ENCODE measurements at regions not wholly inside any gene's neighbourhood (a gene's known extent, or its start where the extent isn't known, plus 50 kb on each side); places are given as distances from the start of the nearest gene placed in this dataset.
A peak's percentile ranks its signal among the peaks of the same experiment; 100 is the strongest.

DNA sequence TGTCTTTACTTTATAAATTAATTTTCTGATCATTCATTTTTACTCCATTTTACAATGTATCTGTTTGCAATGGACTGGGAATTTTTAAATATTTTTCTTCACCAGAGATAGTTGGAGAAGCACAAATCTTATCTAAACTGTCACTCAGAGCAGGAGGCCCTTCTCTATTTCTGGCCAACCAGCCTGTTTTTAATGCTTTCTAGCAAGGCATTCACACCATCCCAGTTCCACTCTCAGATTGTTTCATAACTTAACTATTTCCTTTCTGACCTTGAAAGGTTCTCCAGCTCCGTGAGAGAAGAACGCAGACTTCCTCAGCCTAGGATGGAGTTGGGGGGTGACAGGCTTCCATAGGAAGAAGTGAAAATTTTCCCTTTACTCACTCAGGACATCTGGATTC is 155.8 kb downstream of the SKIDA1 start:
- TF ChIP-seq POLR2AphosphoS5 (IDR thresholded peaks at IDR 0.05; ENCODE audit: low read depth, low read length) (no peak), TAF1 (IDR thresholded peaks at IDR 0.05; ENCODE audit: borderline replicate concordance, insufficient read depth, low read length) (no peak)
- TF ChIP-seq, protein P1, sequence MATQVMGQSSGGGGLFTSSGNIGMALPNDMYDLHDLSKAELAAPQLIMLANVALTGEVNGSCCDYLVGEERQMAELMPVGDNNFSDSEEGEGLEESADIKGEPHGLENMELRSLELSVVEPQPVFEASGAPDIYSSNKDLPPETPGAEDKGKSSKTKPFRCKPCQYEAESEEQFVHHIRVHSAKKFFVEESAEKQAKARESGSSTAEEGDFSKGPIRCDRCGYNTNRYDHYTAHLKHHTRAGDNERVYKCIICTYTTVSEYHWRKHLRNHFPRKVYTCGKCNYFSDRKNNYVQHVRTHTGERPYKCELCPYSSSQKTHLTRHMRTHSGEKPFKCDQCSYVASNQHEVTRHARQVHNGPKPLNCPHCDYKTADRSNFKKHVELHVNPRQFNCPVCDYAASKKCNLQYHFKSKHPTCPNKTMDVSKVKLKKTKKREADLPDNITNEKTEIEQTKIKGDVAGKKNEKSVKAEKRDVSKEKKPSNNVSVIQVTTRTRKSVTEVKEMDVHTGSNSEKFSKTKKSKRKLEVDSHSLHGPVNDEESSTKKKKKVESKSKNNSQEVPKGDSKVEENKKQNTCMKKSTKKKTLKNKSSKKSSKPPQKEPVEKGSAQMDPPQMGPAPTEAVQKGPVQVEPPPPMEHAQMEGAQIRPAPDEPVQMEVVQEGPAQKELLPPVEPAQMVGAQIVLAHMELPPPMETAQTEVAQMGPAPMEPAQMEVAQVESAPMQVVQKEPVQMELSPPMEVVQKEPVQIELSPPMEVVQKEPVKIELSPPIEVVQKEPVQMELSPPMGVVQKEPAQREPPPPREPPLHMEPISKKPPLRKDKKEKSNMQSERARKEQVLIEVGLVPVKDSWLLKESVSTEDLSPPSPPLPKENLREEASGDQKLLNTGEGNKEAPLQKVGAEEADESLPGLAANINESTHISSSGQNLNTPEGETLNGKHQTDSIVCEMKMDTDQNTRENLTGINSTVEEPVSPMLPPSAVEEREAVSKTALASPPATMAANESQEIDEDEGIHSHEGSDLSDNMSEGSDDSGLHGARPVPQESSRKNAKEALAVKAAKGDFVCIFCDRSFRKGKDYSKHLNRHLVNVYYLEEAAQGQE (IDR thresholded peaks at IDR 0.05; ENCODE audit: insufficient read depth in 1 of 2, low read depth in 2 of 2, low read length in 2 of 2) = no peak

DNA sequence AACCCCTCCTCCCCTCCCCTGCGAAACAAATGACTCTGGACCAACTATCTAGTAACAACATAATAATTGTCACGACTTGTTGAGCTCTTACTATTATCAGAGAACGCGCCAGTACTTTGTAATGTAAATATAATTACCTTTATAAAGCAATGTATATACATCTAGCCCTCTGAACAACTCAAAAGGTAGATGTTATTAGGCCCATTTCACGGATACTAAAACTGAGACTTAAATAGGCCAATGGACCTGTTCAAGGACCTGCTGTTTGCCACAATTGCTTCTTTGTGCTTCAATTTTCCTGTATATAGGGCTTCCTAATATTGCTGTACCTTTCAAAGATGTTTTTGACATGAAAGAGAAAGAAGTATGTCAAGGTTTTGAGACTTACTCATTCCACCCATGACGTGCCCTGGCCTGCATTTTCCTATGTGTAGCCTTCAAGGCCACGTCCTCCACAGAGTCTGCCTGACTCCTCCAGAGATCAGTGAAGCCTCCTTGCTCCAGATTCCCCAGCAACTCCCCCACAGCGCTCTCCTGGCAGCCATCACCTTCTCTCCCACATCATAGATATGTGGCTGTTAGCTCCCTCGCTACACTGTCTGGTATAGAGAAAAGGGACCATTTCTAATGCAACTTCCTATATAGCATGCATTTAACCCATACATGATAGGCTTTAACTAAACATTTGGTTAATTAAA is 156.6 kb downstream of the SKIDA1 start:
- TF ChIP-seq TAF1 (IDR thresholded peaks at IDR 0.05; ENCODE audit: borderline replicate concordance, insufficient read depth, low read length) (no peak), SIN3A (IDR thresholded peaks at IDR 0.05; ENCODE audit: borderline replicate concordance, insufficient read depth, low read length) (no peak), POLR2AphosphoS5 (IDR thresholded peaks at IDR 0.05; ENCODE audit: low read depth, low read length) (no peak), FOXP2 (optimal IDR thresholded peaks at IDR 0.05; ENCODE audit: borderline replicate concordance, extremely low read depth, extremely low read length, insufficient read depth) (no peak)
- TF ChIP-seq, protein P1 (IDR thresholded peaks at IDR 0.05; ENCODE audit: insufficient read depth in 1 of 2, low read depth in 2 of 2, low read length in 2 of 2) = no peak

DNA sequence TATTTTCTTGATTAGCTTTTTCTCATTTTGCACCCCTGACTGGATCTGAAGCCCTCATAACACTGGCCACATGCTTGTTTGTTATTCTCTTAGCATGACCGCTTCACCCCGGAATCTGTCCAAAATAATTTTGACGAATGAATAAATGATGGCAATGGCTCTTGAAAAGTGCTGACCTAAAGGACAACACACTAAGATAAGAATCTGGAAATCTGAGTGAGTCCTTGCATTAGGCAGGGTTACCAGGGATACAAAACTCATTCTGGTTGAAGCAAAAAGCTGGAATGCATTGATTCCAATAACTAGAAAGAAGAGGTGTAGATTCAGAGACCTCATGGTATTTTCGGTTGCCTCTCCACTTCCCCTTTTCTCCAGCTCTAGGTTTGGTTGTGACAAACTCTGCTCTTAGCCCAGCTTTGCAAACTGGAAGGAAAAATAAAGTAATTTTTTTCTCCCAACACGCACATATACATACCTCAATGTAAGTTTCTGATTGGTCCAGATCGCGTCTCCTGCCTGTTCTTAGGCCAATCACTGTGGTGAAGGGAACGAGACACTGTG is 157.4 kb downstream of the SKIDA1 start:
- TF ChIP-seq TAF1 (IDR thresholded peaks at IDR 0.05; ENCODE audit: borderline replicate concordance, insufficient read depth, low read length) = no peak
- TF ChIP-seq POLR2AphosphoS5 (IDR thresholded peaks at IDR 0.05; ENCODE audit: low read depth, low read length) = no peak
- TF ChIP-seq SIN3A (IDR thresholded peaks at IDR 0.05; ENCODE audit: borderline replicate concordance, insufficient read depth, low read length) = no peak
- TF ChIP-seq FOXP2 (optimal IDR thresholded peaks at IDR 0.05; ENCODE audit: borderline replicate concordance, extremely low read depth, extremely low read length, insufficient read depth) = no peak
- TF ChIP-seq, protein P1 (IDR thresholded peaks at IDR 0.05; ENCODE audit: insufficient read depth in 1 of 2, low read depth in 2 of 2, low read length in 2 of 2) = no peak

DNA sequence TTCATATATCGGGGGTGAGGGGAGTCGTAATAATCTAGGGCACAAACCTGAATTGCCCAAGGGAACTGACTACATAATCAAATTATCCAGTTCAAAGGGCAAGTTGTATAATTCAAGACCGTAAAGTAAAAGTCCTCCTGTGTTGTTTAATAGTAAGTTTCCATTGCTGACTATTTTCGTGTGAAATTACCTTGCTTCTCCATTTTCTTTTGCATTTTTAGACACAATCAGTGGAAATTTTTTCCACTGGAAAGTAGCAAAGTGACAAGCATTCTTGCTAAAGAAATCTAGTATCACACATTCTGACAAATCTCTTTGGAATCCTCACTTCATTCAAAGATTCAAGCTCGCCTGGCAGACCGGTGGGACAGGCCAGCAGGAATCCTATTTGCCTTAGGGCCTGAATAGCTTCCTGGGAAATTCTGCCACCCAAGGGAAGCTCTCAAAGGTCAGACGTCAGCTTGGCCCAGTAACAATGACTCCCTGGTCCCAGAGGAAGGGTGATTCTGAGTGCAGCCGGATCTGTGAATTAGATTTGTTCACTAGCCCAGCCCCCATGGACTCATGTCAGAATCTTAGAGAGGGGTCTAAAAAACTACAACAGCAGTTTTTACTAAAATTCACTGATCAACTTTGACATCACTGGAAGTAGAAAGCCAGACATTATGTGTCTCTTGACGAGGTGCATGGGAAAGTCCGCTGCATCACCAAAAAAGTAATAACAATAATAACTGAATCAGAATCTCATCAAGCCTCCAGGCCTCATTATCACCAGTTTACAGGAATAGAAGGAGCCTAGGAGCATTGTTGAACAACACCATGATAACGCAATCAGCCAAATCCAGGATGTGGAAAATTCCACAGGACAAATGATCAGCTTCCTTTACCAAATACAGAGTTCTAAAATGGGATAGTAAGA is 161.0 kb downstream of the SKIDA1 start:
- TF ChIP-seq SIN3A (IDR thresholded peaks at IDR 0.05; ENCODE audit: borderline replicate concordance, insufficient read depth, low read length) = peak; percentile 26; the same call in 1 of the 2 replicates
- no peak for TF ChIP-seq FOXP2 (optimal IDR thresholded peaks at IDR 0.05; ENCODE audit: borderline replicate concordance, extremely low read depth, extremely low read length, insufficient read depth)
- TF ChIP-seq, protein P1 (IDR thresholded peaks at IDR 0.05; ENCODE audit: insufficient read depth in 1 of 2, low read depth in 2 of 2, low read length in 2 of 2) = peak in 1 of 2 experiments; percentile 57; a peak in 1 of 4 replicates
- TF ChIP-seq POLR2AphosphoS5 (IDR thresholded peaks at IDR 0.05; ENCODE audit: low read depth, low read length) = no peak
- TF ChIP-seq TAF1 (IDR thresholded peaks at IDR 0.05; ENCODE audit: borderline replicate concordance, insufficient read depth, low read length) = no peak

Measured in PFSK-1 (cell line).